Coronary artery (tissue), 2 donors: ENCODE measurements at regions not wholly inside any gene's neighbourhood (a gene's known extent, or its start where the extent isn't known, plus 50 kb on each side); places are given as distances from the start of the nearest gene placed in this dataset.
"Not testable (repeated sequence)": the region's sequence is repeated elsewhere in the genome, so short reads cannot be mapped to it uniquely, and the experiment has no call there.

Source experiments
- DNase-seq: peaks from one replicate; pipeline ENCODE4 v3.0.0-alpha.2; 2017; ENCODE audit warnings: low spot score
- H3K27ac ChIP-seq, 2 donors: fragments of 200-600 bp; sonication (generic); one replicate each; pipeline ENCODE4 v1.5.1; 2016 to 2019
- H3K4me3 ChIP-seq: fragments of 200-600 bp; sonication (generic); 2 replicates; pipeline ENCODE4 v1.5.1; 2016; ENCODE audit warnings: mild to moderate bottlenecking, moderate library complexity
- CTCF ChIP-seq: fragments of 200-600 bp; sonication (generic); IDR thresholded peaks from one replicate; pipeline ENCODE4 v1.5.1; 2019; ENCODE audit warnings: antibody characterized with exemption

DNA sequence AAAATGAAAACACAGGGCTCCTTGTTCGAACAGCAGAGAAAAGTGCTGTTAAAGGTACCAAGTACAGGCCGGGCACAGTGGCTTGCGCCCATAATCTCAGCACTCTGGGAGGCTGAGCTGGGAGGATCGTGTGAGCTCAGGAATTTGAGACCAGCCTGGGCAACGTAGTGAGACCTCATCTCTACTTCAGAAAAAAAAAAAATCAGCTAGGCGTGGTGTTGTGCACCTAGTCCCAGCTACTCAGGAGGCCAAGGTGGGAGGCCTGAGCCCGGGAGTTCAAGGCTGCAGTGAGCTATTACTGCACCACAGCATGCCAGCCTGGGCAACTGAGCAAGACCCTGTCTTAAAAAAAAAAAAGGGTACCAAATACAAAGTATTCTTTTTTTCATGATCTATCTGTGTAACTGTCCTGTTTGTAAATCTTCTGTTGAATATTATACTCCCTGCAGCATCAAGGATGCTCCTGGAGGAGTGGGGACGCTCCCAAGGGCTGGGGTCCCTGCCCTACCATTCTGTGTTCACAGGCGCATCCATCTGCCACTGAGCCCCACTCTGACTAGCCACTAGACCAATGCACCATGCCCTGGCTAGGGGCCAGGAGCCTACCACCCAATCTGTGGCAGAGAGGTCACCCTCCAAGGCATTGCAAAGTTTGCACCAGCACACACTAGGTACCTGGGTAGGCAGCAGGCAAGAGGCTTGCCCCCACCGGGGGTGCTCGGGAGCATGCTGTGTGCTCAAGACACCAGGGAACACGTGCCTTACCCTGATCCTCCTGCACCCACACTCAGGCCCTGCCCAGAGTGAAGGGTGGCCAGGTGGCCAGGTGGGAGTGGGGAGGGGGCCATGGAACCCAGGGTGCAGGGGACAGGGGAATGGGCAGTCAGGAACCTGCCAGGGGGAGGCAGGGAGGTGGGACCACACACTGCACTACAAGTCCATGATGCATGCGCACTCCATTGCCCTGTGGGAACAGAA lies 67.3 kb upstream of the KMT2C start:
- Histone ChIP-seq H3K4me3 (no peak overlapping the region), H3K27ac (no peak overlapping the region)
- no peak for TF ChIP-seq CTCF
- no peak for DNase-seq

DNA sequence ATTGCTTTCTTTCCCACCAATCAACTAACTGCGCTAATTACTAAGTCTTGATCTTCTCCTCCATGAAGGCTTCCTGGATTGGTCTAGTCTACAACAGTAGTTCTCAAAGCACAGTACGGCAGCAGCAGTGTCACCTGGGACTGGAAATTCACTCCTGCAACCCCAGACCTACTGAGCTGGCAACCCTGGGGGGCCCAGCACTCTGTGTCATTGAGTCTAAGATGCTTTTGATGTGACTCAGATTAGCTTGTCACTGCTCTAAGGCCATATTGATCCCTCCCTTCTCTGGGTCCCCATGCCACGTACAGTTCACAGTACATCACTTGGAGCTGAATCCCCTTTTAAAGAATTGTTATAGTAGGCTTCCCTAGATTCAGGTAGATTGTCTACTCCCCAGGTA lies 65.7 kb upstream of the KMT2C start:
- TF ChIP-seq CTCF, result no peak
- Histone ChIP-seq H3K27ac (no peak overlapping the region), H3K4me3 (no peak overlapping the region)
- DNase-seq, result no peak

GRCh38 chr7:152499969-152500368 lies 64.2 kb upstream of the KMT2C start:
- not testable (repeated sequence) for DNase-seq, H3K27ac ChIP-seq, H3K4me3 ChIP-seq

DNA sequence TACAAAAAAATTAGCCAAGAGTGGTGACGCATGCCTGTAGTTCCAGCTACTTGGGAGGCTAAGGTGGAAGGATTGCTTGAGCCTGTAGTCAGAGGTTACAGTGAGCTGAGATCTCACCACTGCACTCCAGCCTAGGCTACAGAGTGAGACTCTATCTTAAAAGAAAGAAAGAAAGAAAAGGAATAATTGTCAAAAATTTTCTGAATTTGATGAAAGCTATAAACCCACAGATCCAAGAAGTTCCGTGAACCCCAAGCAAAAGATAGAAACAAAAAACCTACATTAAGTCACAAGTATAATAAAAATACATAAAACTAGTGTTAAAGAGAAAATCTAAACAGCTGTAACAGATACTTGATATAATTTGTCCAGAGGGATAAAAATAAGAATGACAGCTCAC lies 60.1 kb upstream of the KMT2C start:
- Histone ChIP-seq H3K4me3 (no peak overlapping the region), H3K27ac (no peak overlapping the region)
- no peak for TF ChIP-seq CTCF
- DNase-seq, result no peak

- Histone ChIP-seq H3K27ac (no peak overlapping the region), H3K4me3 (no peak overlapping the region)
- DNase-seq, result no peak
- TF ChIP-seq CTCF, result no peak
Measured at GRCh38 chr7:152492952-152493351, 57.1 kb upstream of the KMT2C start.

GRCh38 chr7:152489044-152489443 lies 53.2 kb upstream of the KMT2C start:
- DNase-seq, result no peak
- no peak overlapping the region for H3K27ac ChIP-seq
- TF ChIP-seq CTCF, result no peak

DNA sequence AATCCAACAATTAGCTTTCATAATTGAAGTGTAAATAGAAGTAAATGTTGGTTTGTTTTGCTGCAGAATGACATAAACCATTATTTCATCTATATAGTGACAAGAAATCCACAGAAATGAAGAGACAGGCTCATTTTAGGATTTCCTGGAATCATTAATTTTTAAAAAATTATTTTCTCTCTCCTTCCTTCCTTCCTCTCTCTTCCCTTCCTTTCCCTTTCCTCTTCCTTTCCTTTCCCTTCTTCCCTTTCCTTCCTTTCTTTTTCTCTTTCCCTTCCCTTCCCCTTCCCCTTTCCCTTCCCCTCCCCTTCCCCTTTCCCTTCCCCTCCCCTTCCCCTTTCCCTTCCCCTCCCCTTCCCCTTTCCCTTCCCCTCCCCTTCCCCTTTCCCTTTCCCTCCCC lies 51.2 kb upstream of the KMT2C start:
- Histone ChIP-seq H3K4me3 (no peak overlapping the region), H3K27ac (no peak overlapping the region)
- no peak for DNase-seq
- TF ChIP-seq CTCF, result no peak

More at GRCh38 chr7:152489044-152489443, 53.2 kb upstream of the KMT2C start:
- H3K4me3 ChIP-seq, result no peak overlapping the region
